ENCODE measurements at regions not wholly inside any gene's neighbourhood (a gene's known extent, or its start where the extent isn't known, plus 50 kb on each side); places are given as distances from the start of the nearest gene placed in this dataset.

DNA sequence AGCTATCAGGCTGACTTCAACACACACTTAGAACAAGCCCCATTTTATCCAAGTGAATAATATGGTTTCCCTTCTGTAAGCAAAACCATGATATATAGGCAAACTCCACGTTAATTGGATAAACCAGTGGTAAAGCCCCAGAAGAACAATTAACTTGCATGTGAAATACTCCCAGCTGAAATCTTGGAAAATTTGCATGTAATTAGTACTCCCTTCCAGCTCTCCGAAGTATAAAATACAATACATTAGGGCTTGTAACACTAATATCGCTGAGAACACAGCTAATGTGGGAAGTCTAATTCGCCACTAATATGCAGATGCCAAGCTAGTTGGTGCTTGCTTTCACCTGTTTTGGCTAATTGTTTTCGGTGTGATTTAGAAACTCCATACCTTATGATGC, 859.0 kb upstream of the AUTS2 start:
- TF ChIP-seq CTCF (IDR thresholded peaks at IDR 0.05; ENCODE audit: low read length, missing control alignments) = no peak
- no peak overlapping the region for H3K4me3 ChIP-seq (replicated peaks; ENCODE audit: low read depth, low read length)
- no peak for DNase-seq (ENCODE audit: low read depth)

GRCh38 chr7:68744036-68744435, 854.2 kb upstream of the AUTS2 start:
- no peak for TF ChIP-seq CTCF (IDR thresholded peaks at IDR 0.05; ENCODE audit: low read length, missing control alignments)
- no peak for DNase-seq (ENCODE audit: low read depth)
- H3K4me3 ChIP-seq (replicated peaks; ENCODE audit: low read depth, low read length) = no peak overlapping the region

DNA sequence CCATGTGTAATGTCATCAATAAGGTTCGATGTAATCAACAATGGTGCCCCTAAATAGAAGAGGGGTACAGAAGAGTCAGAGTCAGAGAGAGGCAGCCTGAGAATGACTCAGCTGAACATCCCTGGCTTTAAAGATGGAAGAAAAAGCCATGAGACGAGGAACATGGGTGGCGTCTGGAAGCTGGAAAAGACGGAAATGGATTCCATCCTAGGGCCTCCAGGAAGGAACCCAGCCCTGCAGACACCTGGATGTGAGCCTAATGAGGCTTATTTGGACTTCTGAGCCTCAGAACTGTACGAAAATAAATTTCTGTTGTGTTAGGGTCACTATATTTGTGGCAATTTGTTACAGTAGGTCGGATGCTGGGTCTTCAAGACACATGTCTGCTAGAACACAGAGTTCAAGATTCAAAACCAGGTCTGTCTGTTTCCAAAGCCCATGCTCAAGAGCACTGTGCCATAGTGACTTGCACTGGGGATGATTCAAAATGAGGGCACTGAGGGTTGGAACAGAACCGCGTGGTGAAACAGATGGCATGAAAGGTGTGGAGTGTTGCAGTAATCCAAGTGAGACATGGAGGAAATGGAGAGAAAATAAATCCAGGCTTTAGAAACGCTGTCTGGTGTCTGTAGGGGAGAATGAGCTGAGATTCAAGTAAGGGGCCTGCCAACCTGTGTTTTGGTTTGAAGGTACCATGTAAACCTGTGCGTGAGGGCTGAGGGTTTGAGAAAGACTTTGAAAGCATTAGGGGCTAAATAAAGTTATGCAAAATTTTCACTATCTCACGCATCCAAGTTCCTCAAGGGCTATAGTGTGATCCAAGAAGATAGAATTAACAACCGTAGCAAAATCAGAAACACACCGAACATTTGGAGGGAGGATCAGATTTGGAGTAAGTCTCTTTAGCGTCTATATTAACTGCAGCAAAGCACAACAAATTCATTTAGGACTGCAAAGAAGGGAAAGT, 849.1 kb upstream of the AUTS2 start:
- no peak overlapping the region for H3K4me3 ChIP-seq (replicated peaks; ENCODE audit: low read depth, low read length)
- DNase-seq (ENCODE audit: low read depth) = no peak
- no peak for TF ChIP-seq CTCF (IDR thresholded peaks at IDR 0.05; ENCODE audit: low read length, missing control alignments)

DNA sequence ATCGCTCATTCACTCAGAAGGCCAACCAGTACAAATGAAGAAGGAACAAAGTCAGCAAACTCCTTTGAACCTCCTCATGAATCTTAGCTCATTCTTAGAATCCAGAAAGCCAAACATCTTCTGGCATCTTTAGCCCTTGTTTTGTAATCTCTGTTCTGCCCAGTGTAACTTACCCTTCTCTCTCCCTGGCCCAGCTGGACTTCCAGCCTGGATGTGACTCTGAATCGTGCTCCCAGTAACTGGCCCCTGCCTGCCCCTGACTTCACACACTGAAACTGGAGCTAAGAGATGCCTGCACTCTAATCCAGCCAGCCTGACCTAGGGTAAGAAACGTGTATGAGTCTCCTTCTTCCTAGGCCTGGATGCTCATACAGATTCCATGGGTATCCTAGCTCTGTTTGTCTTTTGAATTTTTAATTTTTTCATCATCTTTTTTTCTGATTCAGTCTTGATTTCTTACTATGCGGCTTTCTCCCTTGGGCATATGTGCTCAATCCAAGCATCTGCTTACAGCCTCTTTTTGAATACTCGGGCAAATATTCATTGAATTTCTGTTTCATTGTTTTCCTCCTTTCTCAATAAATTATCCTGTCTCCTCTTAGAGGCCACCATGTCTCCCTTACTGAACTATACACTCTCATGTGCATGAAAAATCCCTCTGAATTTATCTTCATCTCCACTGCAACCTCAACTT, 845.6 kb upstream of the AUTS2 start:
- DNase-seq (ENCODE audit: low read depth) = no peak
- no peak overlapping the region for H3K4me3 ChIP-seq (replicated peaks; ENCODE audit: low read depth, low read length)
- TF ChIP-seq CTCF (IDR thresholded peaks at IDR 0.05; ENCODE audit: low read length, missing control alignments) = no peak

GRCh38 chr7:68754414-68754813, 843.9 kb upstream of the AUTS2 start:
- no peak for DNase-seq (ENCODE audit: low read depth)
- no peak for TF ChIP-seq CTCF (IDR thresholded peaks at IDR 0.05; ENCODE audit: low read length, missing control alignments)
- no peak overlapping the region for H3K4me3 ChIP-seq (replicated peaks; ENCODE audit: low read depth, low read length)

- no peak for DNase-seq (ENCODE audit: low read depth)
- TF ChIP-seq CTCF (IDR thresholded peaks at IDR 0.05; ENCODE audit: low read length, missing control alignments) = no peak
- H3K4me3 ChIP-seq (replicated peaks; ENCODE audit: low read depth, low read length) = no peak overlapping the region
Observed at GRCh38 chr7:68756986-68757495, 841.2 kb upstream of the AUTS2 start.
